K562 (cell line): ENCODE measurements at regions not wholly inside any gene's neighbourhood (a gene's known extent, or its start where the extent isn't known, plus 50 kb on each side); places are given as distances from the start of the nearest gene placed in this dataset.

Source experiments
- ATAC-seq: fragments of 200-7000 bp; cut with Tn5 transposase; 3 replicates; pipeline ENCODE4 v1.9.1; 2020; ENCODE audit warnings: moderate library complexity
- BruUV-seq: library from RNA; stranded (reverse); fragments of 400-500 nt; replicated peaks from 2 replicates; lab custom pipeline; 2021; lab: Mats Ljungman, UMichigan
- CTCF ChIA-PET: fragments of 300-600 bp; formaldehyde crosslinking; extraction: SDS; loops from one replicate; lab custom pipeline; 2021; ENCODE audit warnings: low intra/inter-chr PET ratio; lab: Yijun Ruan, JAX
- POLR2A ChIA-PET: fragments of 300-600, 350-650 bp; sonication (Branson Sonifier 250); formaldehyde crosslinking; extraction: SDS; loops from one replicate; lab custom pipeline; 2021; ENCODE audit warnings: antibody characterized with exemption, inconsistent platforms; lab: Yijun Ruan, JAX
- DNase-seq, 4 experiments: peaks; one replicate each; pipeline versions ENCODE4 v3.0.0 to v3.0.0-alpha.2; 2011 to 2018; ENCODE audit warnings: low spot score in 3 of 4, mixed read lengths in 3 of 4; ENCODE audit errors: extremely low read depth in 1 of 4
- FAIRE-seq: peaks from 2 replicates; lab custom pipeline; 2011; peaks lifted over from hg19 to GRCh38; lab: Jason Lieb, UNC
- H2AFZ ChIP-seq: 2 replicates; pipeline ENCODE4 v1.6.0; 2011; ENCODE audit warnings: low read depth, low read length, control low read depth, inconsistent platforms
- H3K27ac ChIP-seq: fragments of 200-600 bp; 3 replicates; pipeline ENCODE4 v1.8.0; 2011; ENCODE audit warnings: low read depth, mild to moderate bottlenecking, control low read depth, inconsistent platforms, low read length, moderate library complexity, mixed read lengths; ENCODE audit errors: extremely low read depth
- H3K27me3 ChIP-seq, 2 experiments: fragments of 300-600 bp in 1 of 2; 2 replicates in 1 of 2; 3 replicates in 1 of 2; pipeline versions ENCODE4 v1.6.0 to v1.8.0; 2011; ENCODE audit warnings: inconsistent platforms in 2 of 2, low read length in 2 of 2, mild to moderate bottlenecking in 1 of 2, mixed read lengths in 1 of 2, moderate library complexity in 1 of 2; ENCODE audit not compliant: control insufficient read depth in 2 of 2, insufficient read depth in 2 of 2
- H3K36me3 ChIP-seq: fragments of 300-600 bp; 3 replicates; pipeline ENCODE4 v1.8.0; 2011; ENCODE audit warnings: mild to moderate bottlenecking, low read length, inconsistent platforms; ENCODE audit not compliant: control insufficient read depth, insufficient read depth
- H3K4me1 ChIP-seq, 2 experiments: fragments of 200-600 bp in 1 of 2; replicated peaks in 1 of 2; 2 replicates in 1 of 2; 3 replicates in 1 of 2; pipeline versions ENCODE4 v1.5.1 to v1.8.0; 2011; ENCODE audit warnings: inconsistent platforms in 2 of 2, low read length in 2 of 2, mild to moderate bottlenecking in 1 of 2, mixed read lengths in 1 of 2, moderate library complexity in 1 of 2; ENCODE audit not compliant: control insufficient read depth in 2 of 2, insufficient read depth in 2 of 2
- H3K4me2 ChIP-seq: 2 replicates; pipeline ENCODE4 v1.6.1; 2011; ENCODE audit warnings: low read length, control low read depth, inconsistent platforms, mixed read lengths; ENCODE audit not compliant: insufficient read depth
- H3K4me3 ChIP-seq: fragments of 200-600 bp; sonication (generic), shearing (Covaris generic); 2 replicates; pipeline ENCODE4 v1.5.1; 2016; ENCODE audit warnings: control low read depth, inconsistent platforms
- H3K79me2 ChIP-seq: fragments of 200-600 bp; 3 replicates; pipeline ENCODE4 v1.8.0; 2011; ENCODE audit warnings: low read length, inconsistent platforms; ENCODE audit not compliant: control insufficient read depth, insufficient read depth
- H3K9ac ChIP-seq, 2 experiments: 2 replicates each; pipeline versions ENCODE4 v1.6.0 to v1.6.1; 2011; ENCODE audit warnings: low read depth in 2 of 2, low read length in 2 of 2, control low read depth in 1 of 2, inconsistent platforms in 1 of 2, mild to moderate bottlenecking in 1 of 2, mixed read lengths in 1 of 2; ENCODE audit not compliant: insufficient read depth in 1 of 2
- H3K9me1 ChIP-seq: one replicate; pipeline ENCODE4 v1.6.0; 2011; ENCODE audit warnings: inconsistent platforms, mild to moderate bottlenecking, low read length, moderate library complexity; ENCODE audit not compliant: control insufficient read depth, insufficient read depth
- H3K9me3 ChIP-seq: replicated peaks from 2 replicates; pipeline ENCODE4 v1.5.1; 2011; ENCODE audit warnings: low read depth, low read length, inconsistent platforms; ENCODE audit not compliant: control insufficient read depth, insufficient read depth
- H4K20me1 ChIP-seq: replicated peaks from 2 replicates; pipeline ENCODE4 v1.6.1; 2011; ENCODE audit warnings: low read length, inconsistent platforms, mixed read lengths; ENCODE audit not compliant: control insufficient read depth, insufficient read depth
- BRD9 ChIP-seq: fragments of 450-650 bp; IDR thresholded peaks from 2 replicates; pipeline ENCODE4 v1.6.1; 2018; ENCODE audit warnings: low read depth; ENCODE audit not compliant: partially characterized antibody
- FOXK1 ChIP-seq: sonication (generic); formaldehyde crosslinking; IDR thresholded peaks from 2 replicates; pipeline ENCODE4 v1.8.0; 2022; ENCODE audit warnings: missing genetic modification reagents, mild to moderate bottlenecking, borderline replicate concordance
- GTF2E2 ChIP-seq: fragments of 200-800 bp; sonication (Bioruptor generic); IDR thresholded peaks from 2 replicates; pipeline ENCODE4 v1.6.1; 2016; ENCODE audit warnings: missing genetic modification characterization, missing compliant biosample characterization
- KAT2B ChIP-seq: IDR thresholded peaks from one replicate; pipeline ENCODE4 v1.6.1; 2012; ENCODE audit warnings: low read depth, mild to moderate bottlenecking, control low read depth, inconsistent platforms, low read length, moderate library complexity
- MTF1 ChIP-seq: fragments of 250-450 bp; sonication (Bioruptor Pico); IDR thresholded peaks from 2 replicates; pipeline ENCODE4 v1.9.0; 2021; ENCODE audit warnings: moderate library complexity, mild to moderate bottlenecking, inconsistent platforms, borderline replicate concordance
- NCOA2 ChIP-seq, 2 experiments: fragments of 450-650 bp; IDR thresholded peaks; 2 replicates each; pipeline ENCODE4 v1.6.1; 2018; ENCODE audit warnings: mild to moderate bottlenecking in 2 of 2, moderate library complexity in 1 of 2; ENCODE audit not compliant: partially characterized antibody in 2 of 2
- RBFOX2 ChIP-seq: fragments of 200-400 bp; formaldehyde crosslinking; IDR thresholded peaks from 2 replicates; pipeline ENCODE4 v1.6.1; 2017; ENCODE audit warnings: low read depth, mild to moderate bottlenecking, low read length, moderate library complexity
- SAP30 ChIP-seq: fragments of 200-600 bp; sonication (generic); IDR thresholded peaks from 2 replicates; pipeline ENCODE4 v1.6.1; 2012; ENCODE audit warnings: borderline replicate concordance, low read depth, mild to moderate bottlenecking, moderate library complexity, low read length, control low read depth, inconsistent platforms; ENCODE audit not compliant: insufficient read depth, poor library complexity, severe bottlenecking
- TEAD2 ChIP-seq: fragments of 450-650 bp; IDR thresholded peaks from 2 replicates; pipeline ENCODE4 v1.6.1; 2016; ENCODE audit warnings: missing genetic modification characterization, control low read depth, missing compliant biosample characterization
- WGBS: fragments of 100-300 bp; shearing (Covaris generic); methylation state at CpG from one replicate; pipeline ENCODE4 v1.1.6; 2016; ENCODE audit warnings: low coverage, mixed read lengths; ENCODE audit not compliant: insufficient coverage; ENCODE audit errors: missing lambda C conversion rate; 5-methylcytosine and 5-hydroxymethylcytosine counted together
- in situ Hi-C: fragments of 300-500 bp; cut with MboI; formaldehyde crosslinking; loops from 4 replicates; pipeline ENCODE4 v1.15.0; 2018; ENCODE audit warnings: inconsistent platforms, mixed read lengths
- intact Hi-C: fragments of 100-400 bp; cut with micrococcal nuclease; formaldehyde crosslinking; loops from 2 replicates; pipeline ENCODE4 v1.14.2; 2022
- TF ChIP-seq, protein P1 (sequence below): fragments of 250-450 bp; sonication (Bioruptor Pico); IDR thresholded peaks from 2 replicates; pipeline ENCODE4 v1.8.0; 2022; ENCODE audit warnings: inconsistent platforms, mild to moderate bottlenecking, moderate library complexity, borderline replicate concordance
- TF ChIP-seq, protein P2 (sequence below): sonication (generic); formaldehyde crosslinking; IDR thresholded peaks from 2 replicates; pipeline ENCODE4 v1.8.1; 2023; ENCODE audit warnings: mild to moderate bottlenecking, missing genetic modification reagents
- TF ChIP-seq, protein P3 (sequence below), 2 experiments: IDR thresholded peaks; 2 replicates each; pipeline ENCODE4 v1.6.1; 2012; ENCODE audit warnings: improper control_type of control experiment in 2 of 2, low read depth in 2 of 2, low read length in 2 of 2, borderline replicate concordance in 1 of 2

DNA sequence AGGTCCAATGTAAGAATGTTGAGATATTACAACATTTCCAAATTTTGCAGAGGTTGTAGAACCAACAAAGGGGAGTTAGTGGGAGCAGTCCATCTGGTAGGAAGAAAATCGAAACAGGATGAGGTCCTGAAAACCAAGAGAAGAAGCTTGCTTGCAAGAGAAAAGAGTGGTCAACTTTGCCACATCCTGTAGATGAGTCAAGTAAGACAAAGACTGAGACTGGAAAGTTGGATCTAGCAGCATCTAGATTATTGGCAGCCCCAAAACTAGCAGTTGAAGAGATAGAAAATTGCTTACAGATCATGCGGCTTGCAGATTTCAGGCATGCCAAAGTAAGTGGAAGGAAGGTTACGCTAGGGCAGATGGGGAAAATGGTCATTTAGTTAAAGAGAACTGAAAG, 378.9 kb downstream of the GRB14 start (continued):
- TF ChIP-seq GTF2E2 (tag) (no peak), TEAD2 (no peak), FOXK1 (CRISPR knock-in tag) (no peak), MTF1 (CRISPR knock-in tag) (no peak), BRD9 (no peak), KAT2B (no peak)
- TF ChIP-seq, protein P1, sequence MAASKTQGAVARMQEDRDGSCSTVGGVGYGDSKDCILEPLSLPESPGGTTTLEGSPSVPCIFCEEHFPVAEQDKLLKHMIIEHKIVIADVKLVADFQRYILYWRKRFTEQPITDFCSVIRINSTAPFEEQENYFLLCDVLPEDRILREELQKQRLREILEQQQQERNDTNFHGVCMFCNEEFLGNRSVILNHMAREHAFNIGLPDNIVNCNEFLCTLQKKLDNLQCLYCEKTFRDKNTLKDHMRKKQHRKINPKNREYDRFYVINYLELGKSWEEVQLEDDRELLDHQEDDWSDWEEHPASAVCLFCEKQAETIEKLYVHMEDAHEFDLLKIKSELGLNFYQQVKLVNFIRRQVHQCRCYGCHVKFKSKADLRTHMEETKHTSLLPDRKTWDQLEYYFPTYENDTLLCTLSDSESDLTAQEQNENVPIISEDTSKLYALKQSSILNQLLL (CRISPR knock-in tag) = no peak
- TF ChIP-seq, protein P2, sequence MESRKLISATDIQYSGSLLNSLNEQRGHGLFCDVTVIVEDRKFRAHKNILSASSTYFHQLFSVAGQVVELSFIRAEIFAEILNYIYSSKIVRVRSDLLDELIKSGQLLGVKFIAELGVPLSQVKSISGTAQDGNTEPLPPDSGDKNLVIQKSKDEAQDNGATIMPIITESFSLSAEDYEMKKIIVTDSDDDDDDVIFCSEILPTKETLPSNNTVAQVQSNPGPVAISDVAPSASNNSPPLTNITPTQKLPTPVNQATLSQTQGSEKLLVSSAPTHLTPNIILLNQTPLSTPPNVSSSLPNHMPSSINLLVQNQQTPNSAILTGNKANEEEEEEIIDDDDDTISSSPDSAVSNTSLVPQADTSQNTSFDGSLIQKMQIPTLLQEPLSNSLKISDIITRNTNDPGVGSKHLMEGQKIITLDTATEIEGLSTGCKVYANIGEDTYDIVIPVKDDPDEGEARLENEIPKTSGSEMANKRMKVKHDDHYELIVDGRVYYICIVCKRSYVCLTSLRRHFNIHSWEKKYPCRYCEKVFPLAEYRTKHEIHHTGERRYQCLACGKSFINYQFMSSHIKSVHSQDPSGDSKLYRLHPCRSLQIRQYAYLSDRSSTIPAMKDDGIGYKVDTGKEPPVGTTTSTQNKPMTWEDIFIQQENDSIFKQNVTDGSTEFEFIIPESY (CRISPR knock-in tag) = no peak

DNA sequence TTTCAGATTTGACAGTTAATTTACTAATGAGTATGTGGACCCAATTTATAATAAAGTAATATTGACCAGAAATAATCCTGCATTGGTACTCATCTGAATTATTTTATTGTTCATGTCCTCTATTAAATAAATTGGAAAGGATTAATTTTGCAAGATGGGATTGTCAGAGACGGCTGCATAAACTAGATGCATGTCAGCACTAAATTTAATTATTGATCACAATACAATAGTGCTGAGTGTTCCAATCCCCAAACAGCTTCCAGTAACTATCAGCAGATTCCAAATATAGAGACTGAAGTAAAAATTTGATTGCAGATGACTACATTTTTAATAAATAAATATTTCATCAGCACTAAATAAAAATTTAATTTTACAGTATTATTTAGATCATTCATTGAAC, 387.2 kb downstream of the GRB14 start:
- no peak for ATAC-seq
- ChIA-PET CTCF (no interaction called here), POLR2A (no interaction called here)
- in situ Hi-C loops = no loop called here
- H2AFZ ChIP-seq = no peak overlapping the region
- no peak overlapping the region for H3K9ac ChIP-seq
- no peaks in the 10 kb centered on the region for H3K9me1 ChIP-seq
- no peaks in the 10 kb centered on the region for H3K27me3 ChIP-seq
- H3K79me2 ChIP-seq = no peaks in the 10 kb centered on the region
- no peaks in the 10 kb centered on the region for H3K9me3 ChIP-seq
- H3K4me1 ChIP-seq = no peaks in the 10 kb centered on the region
- BruUV-seq = no TSS peak
- intact Hi-C loops = no loop called here
- no peak overlapping the region for H3K27ac ChIP-seq
- no peak for DNase-seq
- no peak overlapping the region for H3K4me2 ChIP-seq
- H4K20me1 ChIP-seq = no peaks in the 10 kb centered on the region
- WGBS = 0% methylated on average over 1 of the region's 1 CpG
- FAIRE-seq = no peak
- H3K4me3 ChIP-seq = no peak overlapping the region
- H3K36me3 ChIP-seq = no peaks in the 10 kb centered on the region
- TF ChIP-seq SAP30 (no peak), RBFOX2 (no peak), NCOA2 (IDR thresholded peaks at IDR 0.05; ENCODE audit: partially characterized antibody in 2 of 2) (no peak)
- TF ChIP-seq, protein P3, sequence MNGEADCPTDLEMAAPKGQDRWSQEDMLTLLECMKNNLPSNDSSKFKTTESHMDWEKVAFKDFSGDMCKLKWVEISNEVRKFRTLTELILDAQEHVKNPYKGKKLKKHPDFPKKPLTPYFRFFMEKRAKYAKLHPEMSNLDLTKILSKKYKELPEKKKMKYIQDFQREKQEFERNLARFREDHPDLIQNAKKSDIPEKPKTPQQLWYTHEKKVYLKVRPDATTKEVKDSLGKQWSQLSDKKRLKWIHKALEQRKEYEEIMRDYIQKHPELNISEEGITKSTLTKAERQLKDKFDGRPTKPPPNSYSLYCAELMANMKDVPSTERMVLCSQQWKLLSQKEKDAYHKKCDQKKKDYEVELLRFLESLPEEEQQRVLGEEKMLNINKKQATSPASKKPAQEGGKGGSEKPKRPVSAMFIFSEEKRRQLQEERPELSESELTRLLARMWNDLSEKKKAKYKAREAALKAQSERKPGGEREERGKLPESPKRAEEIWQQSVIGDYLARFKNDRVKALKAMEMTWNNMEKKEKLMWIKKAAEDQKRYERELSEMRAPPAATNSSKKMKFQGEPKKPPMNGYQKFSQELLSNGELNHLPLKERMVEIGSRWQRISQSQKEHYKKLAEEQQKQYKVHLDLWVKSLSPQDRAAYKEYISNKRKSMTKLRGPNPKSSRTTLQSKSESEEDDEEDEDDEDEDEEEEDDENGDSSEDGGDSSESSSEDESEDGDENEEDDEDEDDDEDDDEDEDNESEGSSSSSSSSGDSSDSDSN (IDR thresholded peaks at IDR 0.05; ENCODE audit: borderline replicate concordance in 1 of 2, low read depth in 2 of 2, low read length in 2 of 2) = no peak
